Keratinocyte (primary cell): ENCODE measurements at regions not wholly inside any gene's neighbourhood (a gene's known extent, or its start where the extent isn't known, plus 50 kb on each side); places are given as distances from the start of the nearest gene placed in this dataset.

Source experiments
- EZH2 ChIP-seq: IDR thresholded peaks from one replicate; pipeline ENCODE4 v1.6.1; 2012; ENCODE audit warnings: inconsistent platforms, mild to moderate bottlenecking, low read length, moderate library complexity
- TF ChIP-seq, protein P1 (sequence below), 3 experiments: IDR thresholded peaks in 1 of 3; conservative IDR thresholded peaks in 1 of 3; optimal IDR thresholded peaks in 1 of 3; 2 replicates in 2 of 3; 3 replicates in 1 of 3; pipeline versions ENCODE3 to v1.5.1; 2011; ENCODE audit warnings: low read length in 3 of 3, mild to moderate bottlenecking in 3 of 3, moderate library complexity in 2 of 3, control low read depth in 1 of 3, inconsistent platforms in 1 of 3; ENCODE audit not compliant: insufficient read depth in 2 of 3; ENCODE audit errors: extremely low read depth in 1 of 3

DNA sequence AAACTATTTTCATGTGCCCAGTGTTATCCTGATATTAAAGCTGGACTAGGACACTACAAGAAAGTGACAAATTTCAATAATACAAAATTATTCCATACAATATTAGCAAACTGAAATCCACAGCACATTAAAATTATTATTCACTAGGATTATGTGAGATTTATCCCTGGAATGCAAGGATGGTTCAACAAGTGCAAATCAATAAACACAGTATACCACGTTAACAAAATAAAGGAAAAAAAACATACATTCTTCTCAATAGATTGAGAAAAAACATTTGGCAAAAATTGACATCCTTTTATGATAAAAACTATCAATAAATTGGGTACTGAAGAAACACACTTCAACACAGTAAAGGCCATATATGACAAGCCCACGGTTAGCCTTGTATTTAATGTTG lies 1758.2 kb upstream of the RAG2 start:
- TF ChIP-seq, protein P1, sequence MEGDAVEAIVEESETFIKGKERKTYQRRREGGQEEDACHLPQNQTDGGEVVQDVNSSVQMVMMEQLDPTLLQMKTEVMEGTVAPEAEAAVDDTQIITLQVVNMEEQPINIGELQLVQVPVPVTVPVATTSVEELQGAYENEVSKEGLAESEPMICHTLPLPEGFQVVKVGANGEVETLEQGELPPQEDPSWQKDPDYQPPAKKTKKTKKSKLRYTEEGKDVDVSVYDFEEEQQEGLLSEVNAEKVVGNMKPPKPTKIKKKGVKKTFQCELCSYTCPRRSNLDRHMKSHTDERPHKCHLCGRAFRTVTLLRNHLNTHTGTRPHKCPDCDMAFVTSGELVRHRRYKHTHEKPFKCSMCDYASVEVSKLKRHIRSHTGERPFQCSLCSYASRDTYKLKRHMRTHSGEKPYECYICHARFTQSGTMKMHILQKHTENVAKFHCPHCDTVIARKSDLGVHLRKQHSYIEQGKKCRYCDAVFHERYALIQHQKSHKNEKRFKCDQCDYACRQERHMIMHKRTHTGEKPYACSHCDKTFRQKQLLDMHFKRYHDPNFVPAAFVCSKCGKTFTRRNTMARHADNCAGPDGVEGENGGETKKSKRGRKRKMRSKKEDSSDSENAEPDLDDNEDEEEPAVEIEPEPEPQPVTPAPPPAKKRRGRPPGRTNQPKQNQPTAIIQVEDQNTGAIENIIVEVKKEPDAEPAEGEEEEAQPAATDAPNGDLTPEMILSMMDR (optimal IDR thresholded peaks at IDR 0.05 in 1 of 3, IDR thresholded peaks at IDR 0.05 in 1 of 3, conservative IDR thresholded peaks at IDR 0.05 in 1 of 3; ENCODE audit: extremely low read depth in 1 of 3, insufficient read depth in 2 of 3, low read length in 3 of 3), result no peak
- no peak for TF ChIP-seq EZH2
